ENCODE measurements at regions not wholly inside any gene's neighbourhood (a gene's known extent, or its start where the extent isn't known, plus 50 kb on each side); places are given as distances from the start of the nearest gene placed in this dataset.
"Not testable (repeated sequence)": the region's sequence is repeated elsewhere in the genome, so short reads cannot be mapped to it uniquely, and the experiment has no call there.

GRCh38 chr1:181247-182216 is 269.9 kb downstream of the OR4F29 start:
- TF ChIP-seq POLR2AphosphoS5, POLR2A, EP300 (IDR thresholded peaks at IDR 0.05): not testable (repeated sequence)
- peak in 1 of 2 donors; percentile 49 for TF ChIP-seq CTCF (IDR thresholded peaks at IDR 0.05)
